ENCODE measurements at regions not wholly inside any gene's neighbourhood (a gene's known extent, or its start where the extent isn't known, plus 50 kb on each side); places are given as distances from the start of the nearest gene placed in this dataset.

DNA sequence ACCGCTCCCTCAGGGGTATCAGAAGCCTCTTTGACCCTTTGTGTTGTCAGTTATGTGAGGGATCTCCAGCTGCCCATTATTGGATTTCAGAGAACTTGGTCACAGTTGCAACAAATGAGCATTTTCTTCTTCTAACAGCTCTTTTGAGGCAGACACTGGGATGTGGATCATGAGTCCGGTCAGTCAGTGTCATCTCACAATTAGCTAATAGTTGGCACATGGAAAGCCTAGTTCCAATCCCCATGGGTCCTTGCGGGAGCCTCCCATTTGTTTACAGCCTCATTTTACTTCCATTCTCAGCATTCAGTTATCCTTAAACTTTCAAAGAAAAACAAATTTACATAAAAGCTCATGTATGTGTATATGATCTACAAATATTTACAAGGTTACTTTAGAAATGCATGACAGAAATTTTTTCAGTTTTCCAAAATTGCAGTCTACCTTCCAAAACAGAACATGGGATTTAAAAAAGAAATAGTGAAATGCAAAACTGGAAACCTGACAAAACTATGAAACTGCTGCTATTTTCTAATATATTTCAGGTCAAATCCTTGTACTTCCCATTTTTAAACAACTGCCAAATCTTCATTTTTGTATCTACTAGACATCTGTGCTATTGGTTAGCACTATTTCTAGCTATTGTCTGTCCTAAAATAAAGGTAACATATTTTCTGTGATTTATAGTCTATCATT, 547.1 kb upstream of the ZEB2 start:
- Histone ChIP-seq H3K36me3 (ENCODE audit: control insufficient read depth, insufficient read depth, low read length) (no peaks in the 10 kb centered on the region), H2AFZ (ENCODE audit: low read length) (peak overlapping the region; percentile 60), H3K27me3 (ENCODE audit: control insufficient read depth, insufficient read depth, low read length) (no peaks in the 10 kb centered on the region), H3K9ac (ENCODE audit: insufficient read depth, low read length) (no peak overlapping the region), H3K9me3 (ENCODE audit: control insufficient read depth, insufficient read depth, low read depth, low read length) (no peaks in the 10 kb centered on the region), H4K20me1 (ENCODE audit: control insufficient read depth, extremely low read depth, insufficient read depth, low read length) (no peaks in the 10 kb centered on the region), H3K4me3 (replicated peaks in 1 of 4; ENCODE audit: control extremely low read depth in 1 of 4, insufficient read depth in 1 of 4, low read depth in 3 of 4, low read length in 4 of 4) (no peak overlapping the region), H3K4me1 (ENCODE audit: control insufficient read depth, extremely low read depth, insufficient read depth, low read length) (peaks cover 5% of the 10 kb centered on the region), H3K4me2 (ENCODE audit: extremely low read depth, insufficient read depth, low read length) (no peak overlapping the region), H3K79me2 (ENCODE audit: control insufficient read depth, insufficient read depth, low read length) (no peaks in the 10 kb centered on the region), H3K27ac (ENCODE audit: insufficient read depth, low read length) (peak overlapping the region; percentile 11)
- TF ChIP-seq, protein P1, sequence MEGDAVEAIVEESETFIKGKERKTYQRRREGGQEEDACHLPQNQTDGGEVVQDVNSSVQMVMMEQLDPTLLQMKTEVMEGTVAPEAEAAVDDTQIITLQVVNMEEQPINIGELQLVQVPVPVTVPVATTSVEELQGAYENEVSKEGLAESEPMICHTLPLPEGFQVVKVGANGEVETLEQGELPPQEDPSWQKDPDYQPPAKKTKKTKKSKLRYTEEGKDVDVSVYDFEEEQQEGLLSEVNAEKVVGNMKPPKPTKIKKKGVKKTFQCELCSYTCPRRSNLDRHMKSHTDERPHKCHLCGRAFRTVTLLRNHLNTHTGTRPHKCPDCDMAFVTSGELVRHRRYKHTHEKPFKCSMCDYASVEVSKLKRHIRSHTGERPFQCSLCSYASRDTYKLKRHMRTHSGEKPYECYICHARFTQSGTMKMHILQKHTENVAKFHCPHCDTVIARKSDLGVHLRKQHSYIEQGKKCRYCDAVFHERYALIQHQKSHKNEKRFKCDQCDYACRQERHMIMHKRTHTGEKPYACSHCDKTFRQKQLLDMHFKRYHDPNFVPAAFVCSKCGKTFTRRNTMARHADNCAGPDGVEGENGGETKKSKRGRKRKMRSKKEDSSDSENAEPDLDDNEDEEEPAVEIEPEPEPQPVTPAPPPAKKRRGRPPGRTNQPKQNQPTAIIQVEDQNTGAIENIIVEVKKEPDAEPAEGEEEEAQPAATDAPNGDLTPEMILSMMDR (conservative IDR thresholded peaks at IDR 0.05 in 1 of 2, IDR thresholded peaks at IDR 0.05 in 1 of 2; ENCODE audit: low read depth in 1 of 2, low read length in 2 of 2) = no peak
- no peak for TF ChIP-seq EZH2 (IDR thresholded peaks at IDR 0.05; ENCODE audit: low read length, missing control alignments)
- no peak for DNase-seq (ENCODE audit: low read depth in 2 of 2)

DNA sequence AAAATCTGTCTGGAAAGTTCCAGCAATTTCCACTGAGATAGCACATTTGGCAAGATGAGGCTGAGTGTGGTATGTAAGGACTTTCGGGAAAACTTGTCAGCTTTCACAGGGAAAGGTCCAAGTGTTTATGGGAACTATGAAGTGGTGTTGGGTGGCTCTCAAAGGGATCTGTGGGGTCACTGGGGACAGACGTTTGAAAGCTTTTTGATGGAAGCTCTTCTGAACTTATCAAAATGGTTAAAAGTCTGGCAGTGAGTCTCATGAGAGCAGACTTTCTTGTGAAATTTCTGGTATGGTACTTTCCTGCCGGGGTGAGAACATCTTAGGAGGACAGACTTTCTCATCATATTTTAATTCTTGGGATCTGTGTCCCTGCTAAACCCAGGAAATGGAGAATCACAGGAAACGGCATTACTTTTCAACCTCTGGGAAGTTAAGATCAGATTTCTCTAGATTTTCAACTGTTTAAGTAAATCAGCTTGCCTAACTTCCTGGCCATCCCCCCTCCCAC, 546.3 kb upstream of the ZEB2 start:
- Histone ChIP-seq H3K9ac (ENCODE audit: insufficient read depth, low read length) (no peak overlapping the region), H3K27me3 (ENCODE audit: control insufficient read depth, insufficient read depth, low read length) (no peaks in the 10 kb centered on the region), H3K4me1 (ENCODE audit: control insufficient read depth, extremely low read depth, insufficient read depth, low read length) (peaks cover 5% of the 10 kb centered on the region), H3K4me3 (replicated peaks in 1 of 4; ENCODE audit: control extremely low read depth in 1 of 4, insufficient read depth in 1 of 4, low read depth in 3 of 4, low read length in 4 of 4) (no peak overlapping the region), H3K27ac (ENCODE audit: insufficient read depth, low read length) (no peak overlapping the region), H3K9me3 (ENCODE audit: control insufficient read depth, insufficient read depth, low read depth, low read length) (no peaks in the 10 kb centered on the region), H3K4me2 (ENCODE audit: extremely low read depth, insufficient read depth, low read length) (no peak overlapping the region), H2AFZ (ENCODE audit: low read length) (peak overlapping the region; percentile 55), H3K79me2 (ENCODE audit: control insufficient read depth, insufficient read depth, low read length) (no peaks in the 10 kb centered on the region), H4K20me1 (ENCODE audit: control insufficient read depth, extremely low read depth, insufficient read depth, low read length) (no peaks in the 10 kb centered on the region), H3K36me3 (ENCODE audit: control insufficient read depth, insufficient read depth, low read length) (no peaks in the 10 kb centered on the region)
- TF ChIP-seq, protein P1 (conservative IDR thresholded peaks at IDR 0.05 in 1 of 2, IDR thresholded peaks at IDR 0.05 in 1 of 2; ENCODE audit: low read depth in 1 of 2, low read length in 2 of 2) = no peak
- no peak for TF ChIP-seq EZH2 (IDR thresholded peaks at IDR 0.05; ENCODE audit: low read length, missing control alignments)
- DNase-seq (ENCODE audit: low read depth in 2 of 2) = peak in 1 of 2 donors; percentile 4

- H3K36me3 ChIP-seq (ENCODE audit: control insufficient read depth, insufficient read depth, low read length) = no peaks in the 10 kb centered on the region
- H3K4me1 ChIP-seq (ENCODE audit: control insufficient read depth, extremely low read depth, insufficient read depth, low read length) = peaks cover 5% of the 10 kb centered on the region
- no peak overlapping the region for H3K9ac ChIP-seq (ENCODE audit: insufficient read depth, low read length)
- H3K9me3 ChIP-seq (ENCODE audit: control insufficient read depth, insufficient read depth, low read depth, low read length) = no peaks in the 10 kb centered on the region
- H3K79me2 ChIP-seq (ENCODE audit: control insufficient read depth, insufficient read depth, low read length) = no peaks in the 10 kb centered on the region
- DNase-seq (ENCODE audit: low read depth in 2 of 2) = no peak
- H4K20me1 ChIP-seq (ENCODE audit: control insufficient read depth, extremely low read depth, insufficient read depth, low read length) = no peaks in the 10 kb centered on the region
- no peak for TF ChIP-seq EZH2 (IDR thresholded peaks at IDR 0.05; ENCODE audit: low read length, missing control alignments)
- TF ChIP-seq, protein P1 (conservative IDR thresholded peaks at IDR 0.05 in 1 of 2, IDR thresholded peaks at IDR 0.05 in 1 of 2; ENCODE audit: low read depth in 1 of 2, low read length in 2 of 2) = no peak
- H3K27me3 ChIP-seq (ENCODE audit: control insufficient read depth, insufficient read depth, low read length) = no peaks in the 10 kb centered on the region
- no peak overlapping the region for H3K4me3 ChIP-seq (replicated peaks in 1 of 4; ENCODE audit: control extremely low read depth in 1 of 4, insufficient read depth in 1 of 4, low read depth in 3 of 4, low read length in 4 of 4)
- H2AFZ ChIP-seq (ENCODE audit: low read length) = no peak overlapping the region
- H3K27ac ChIP-seq (ENCODE audit: insufficient read depth, low read length) = no peak overlapping the region
- no peak overlapping the region for H3K4me2 ChIP-seq (ENCODE audit: extremely low read depth, insufficient read depth, low read length)
These were observed 545.4 kb upstream of the ZEB2 start for GRCh38 chr2:145065342-145065741.

Data from fibroblast of lung (primary cell).